ENCODE measurements at regions not wholly inside any gene's neighbourhood (a gene's known extent, or its start where the extent isn't known, plus 50 kb on each side); places are given as distances from the start of the nearest gene placed in this dataset.
"Not testable (repeated sequence)": the region's sequence is repeated elsewhere in the genome, so short reads cannot be mapped to it uniquely, and the experiment has no call there.

DNA sequence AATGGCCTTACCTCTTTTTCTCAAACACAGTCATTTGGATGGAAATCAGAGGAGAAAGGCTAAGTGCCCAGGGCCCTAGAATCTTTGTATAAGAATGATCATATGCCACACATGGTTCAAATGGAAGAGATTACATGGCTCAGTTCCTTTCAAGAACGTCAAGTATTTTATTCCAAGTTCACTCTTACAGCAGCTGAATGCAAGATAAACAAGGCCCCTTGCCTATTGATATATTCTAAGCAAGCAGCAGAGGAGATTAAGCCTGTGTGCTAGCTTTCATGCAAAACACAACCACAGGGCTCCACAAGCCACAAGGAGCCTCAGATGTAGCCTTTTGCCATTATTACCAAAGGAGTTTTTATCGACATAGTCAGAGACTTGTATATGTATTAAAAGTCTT is 55.3 kb upstream of the SLCO6A1 start:
- no peak overlapping the region for H3K4me3 Mint-ChIP-seq
- H3K4me1 Mint-ChIP-seq, result no peaks in the 10 kb centered on the region
- no peak for DNase-seq (ENCODE audit: low spot score in 2 of 2)
- peaks cover 2% of the 10 kb centered on the region for H3K9me3 Mint-ChIP-seq
- H3K27me3 Mint-ChIP-seq, result peaks cover 2% of the 10 kb centered on the region
- H3K27ac Mint-ChIP-seq, result no peak overlapping the region
- H3K36me3 Mint-ChIP-seq, result no peaks in the 10 kb centered on the region
- no peak for ATAC-seq (ENCODE audit: low read depth)

DNA sequence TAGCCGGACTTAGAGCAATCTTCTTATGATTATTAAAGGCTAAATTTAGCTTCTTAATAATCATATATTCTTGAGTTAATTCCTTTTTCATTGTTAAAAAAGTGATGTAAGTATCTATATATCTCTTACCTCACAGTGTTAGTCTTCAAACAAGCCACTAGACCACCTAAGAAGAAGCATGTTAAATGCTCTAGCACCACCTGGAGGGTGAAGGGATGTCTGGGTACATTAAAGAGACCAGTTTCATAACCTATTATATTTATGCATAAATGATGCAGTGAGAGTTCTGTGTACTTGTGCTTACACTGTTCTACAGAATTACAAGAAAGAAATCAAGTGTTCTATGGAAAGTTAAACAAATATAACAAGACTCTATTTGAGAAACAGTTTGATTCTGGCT is 55.9 kb upstream of the SLCO6A1 start:
- Mint-ChIP-seq H3K27me3 (peaks cover 2% of the 10 kb centered on the region), H3K27ac (no peak overlapping the region), H3K4me3 (no peak overlapping the region), H3K36me3 (no peaks in the 10 kb centered on the region), H3K9me3 (peaks cover 3% of the 10 kb centered on the region), H3K4me1 (no peaks in the 10 kb centered on the region)
- ATAC-seq (ENCODE audit: low read depth) (no peak), DNase-seq (ENCODE audit: low spot score in 2 of 2) (no peak)

DNA sequence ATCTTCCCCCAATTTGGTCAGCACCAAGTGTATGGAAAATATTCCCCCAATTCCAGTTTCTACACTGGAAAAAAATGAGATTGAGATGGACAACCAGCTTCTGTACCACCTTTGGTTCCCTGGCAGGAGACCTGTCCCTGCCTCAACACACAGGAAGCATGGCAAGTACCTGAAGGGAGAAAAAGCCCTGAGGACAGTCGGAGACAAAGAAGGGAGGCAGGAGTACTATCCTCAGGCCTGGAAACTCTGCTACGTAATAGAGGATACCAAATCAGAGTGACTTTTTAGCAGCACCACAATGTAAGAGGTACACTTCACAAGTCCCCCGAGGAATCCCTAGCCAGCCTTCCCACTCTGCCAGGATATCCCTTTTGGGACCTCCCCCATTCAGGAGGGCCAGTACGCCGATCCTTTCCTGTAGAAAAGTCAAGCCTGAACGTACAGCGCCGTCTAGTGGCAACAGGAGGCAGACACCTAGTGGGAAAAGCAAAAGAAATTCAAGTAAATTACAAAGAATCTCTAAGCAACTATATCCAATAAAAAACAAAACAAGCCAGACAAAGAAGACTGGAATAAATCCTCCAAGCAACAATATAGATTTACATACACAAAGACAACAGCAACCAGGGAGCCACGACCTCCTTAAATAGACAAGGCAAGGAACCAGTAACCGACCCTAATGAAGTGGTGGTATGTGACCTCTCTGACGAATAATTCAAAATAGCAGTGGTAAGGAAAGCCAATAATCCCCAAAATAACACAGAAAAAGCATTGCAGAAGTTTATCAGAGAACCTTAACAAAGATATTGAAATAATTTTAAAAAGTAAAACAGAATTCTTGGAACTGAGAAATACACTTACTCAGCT is 63.3 kb upstream of the SLCO6A1 start:
- no peaks in the 10 kb centered on the region for H3K27me3 Mint-ChIP-seq
- DNase-seq (ENCODE audit: low spot score in 2 of 2), result no peak
- H3K4me1 Mint-ChIP-seq, result no peaks in the 10 kb centered on the region
- no peak for ATAC-seq (ENCODE audit: low read depth)
- H3K4me3 Mint-ChIP-seq, result no peak overlapping the region
- H3K36me3 Mint-ChIP-seq, result no peaks in the 10 kb centered on the region
- peaks cover 11% of the 10 kb centered on the region for H3K9me3 Mint-ChIP-seq
- H3K27ac Mint-ChIP-seq, result no peak overlapping the region

DNA sequence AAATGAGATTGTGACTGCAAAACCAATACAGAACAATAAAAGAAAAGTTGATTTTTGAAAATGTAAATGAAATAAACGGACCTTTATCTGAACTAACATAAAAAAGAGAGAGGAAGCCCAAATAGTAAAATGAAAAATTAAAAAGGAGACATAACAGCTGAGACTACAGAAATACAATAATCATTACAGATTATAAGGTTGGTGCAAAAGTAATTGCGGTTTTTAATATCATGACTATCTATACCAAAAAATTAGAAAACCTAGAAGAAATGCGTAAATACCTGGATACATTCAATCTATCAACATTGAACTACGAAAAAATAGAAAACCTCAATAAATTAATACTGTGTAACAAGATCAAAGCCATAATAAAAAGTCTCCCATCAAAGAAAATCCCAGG is 71.9 kb upstream of the SLCO6A1 start:
- ATAC-seq (ENCODE audit: low read depth), result no peak

DNA sequence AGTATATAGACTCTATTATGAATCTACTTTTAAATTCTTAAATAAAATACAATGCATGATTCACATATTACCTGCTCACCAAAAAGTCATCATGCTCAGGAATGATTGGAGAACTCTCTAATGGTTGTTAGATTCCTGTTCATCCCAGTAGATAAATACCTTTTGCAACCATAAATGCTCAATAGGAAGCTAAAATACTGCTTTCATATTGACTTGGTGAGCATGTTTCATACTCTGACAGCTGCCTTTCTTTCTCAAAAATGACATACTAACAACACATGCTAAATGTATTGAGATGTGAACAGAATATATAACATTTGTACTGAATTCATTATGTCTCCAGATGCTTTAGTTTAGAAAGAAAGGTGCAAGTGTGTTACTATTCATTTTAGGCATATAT is 79.6 kb upstream of the SLCO6A1 start:
- no peak overlapping the region for H3K27ac Mint-ChIP-seq
- no peaks in the 10 kb centered on the region for H3K9me3 Mint-ChIP-seq
- no peak for DNase-seq (ENCODE audit: low spot score in 2 of 2)
- no peak for ATAC-seq (ENCODE audit: low read depth)
- H3K4me1 Mint-ChIP-seq, result peaks cover 2% of the 10 kb centered on the region
- H3K27me3 Mint-ChIP-seq, result no peaks in the 10 kb centered on the region
- H3K36me3 Mint-ChIP-seq, result no peaks in the 10 kb centered on the region
- no peak overlapping the region for H3K4me3 Mint-ChIP-seq

More for the DNA sequence above, 71.9 kb upstream of the SLCO6A1 start:
- Mint-ChIP-seq H3K27ac (no peak overlapping the region), H3K27me3 (peaks cover 2% of the 10 kb centered on the region), H3K4me1 (peaks cover 2% of the 10 kb centered on the region), H3K9me3 (peaks cover 3% of the 10 kb centered on the region), H3K4me3 (no peak overlapping the region), H3K36me3 (no peaks in the 10 kb centered on the region)
- no peak for DNase-seq (ENCODE audit: low spot score in 2 of 2)

DNA sequence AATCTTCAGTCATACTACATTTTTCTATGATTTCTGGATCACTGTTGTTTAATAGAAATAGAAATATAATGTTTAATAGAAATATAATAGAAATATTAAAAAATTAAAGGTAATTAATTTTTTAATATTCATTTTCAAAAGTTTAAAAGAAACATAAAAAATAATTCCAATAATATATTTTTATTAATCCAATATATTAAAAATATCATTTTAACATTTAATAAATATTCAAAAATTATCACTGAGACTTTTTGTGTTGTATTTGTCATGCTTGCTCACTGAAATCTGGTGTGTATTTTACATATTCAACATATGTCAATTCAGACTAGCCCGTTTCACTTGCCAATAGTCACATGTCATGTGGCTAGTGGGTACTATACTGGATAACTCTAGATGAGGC is 80.6 kb upstream of the SLCO6A1 start:
- Mint-ChIP-seq H3K4me3 (no peak overlapping the region), H3K36me3 (no peaks in the 10 kb centered on the region), H3K9me3 (no peaks in the 10 kb centered on the region), H3K27me3 (no peaks in the 10 kb centered on the region), H3K4me1 (peaks cover 2% of the 10 kb centered on the region), H3K27ac (no peak overlapping the region)
- DNase-seq (ENCODE audit: low spot score in 2 of 2), result no peak
- no peak for ATAC-seq (ENCODE audit: low read depth)

DNA sequence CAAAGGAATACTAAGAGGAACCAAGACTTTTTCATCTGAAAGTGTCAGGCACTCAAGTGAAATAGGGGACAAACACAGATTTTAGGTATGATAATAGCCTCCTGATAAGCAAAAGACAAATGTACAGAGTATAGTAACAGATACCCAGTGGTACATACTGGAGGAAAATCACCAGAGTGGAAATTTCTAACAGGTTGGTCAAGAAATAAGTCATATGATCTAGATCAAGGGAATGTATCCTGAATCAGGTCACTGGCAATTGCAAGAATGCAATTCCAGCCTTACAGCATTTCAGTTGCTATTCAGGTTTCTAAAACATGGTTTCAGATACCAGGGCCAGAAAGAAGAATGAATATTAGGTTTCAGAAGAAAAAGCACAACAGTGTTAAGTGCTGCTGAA is 82.2 kb upstream of the SLCO6A1 start:
- H3K9me3 Mint-ChIP-seq, result no peaks in the 10 kb centered on the region
- DNase-seq (ENCODE audit: low spot score in 2 of 2), result no peak
- H3K27me3 Mint-ChIP-seq, result no peaks in the 10 kb centered on the region
- no peak overlapping the region for H3K4me3 Mint-ChIP-seq
- H3K4me1 Mint-ChIP-seq, result no peaks in the 10 kb centered on the region
- no peak for ATAC-seq (ENCODE audit: low read depth)
- no peaks in the 10 kb centered on the region for H3K36me3 Mint-ChIP-seq
- H3K27ac Mint-ChIP-seq, result no peak overlapping the region

DNA sequence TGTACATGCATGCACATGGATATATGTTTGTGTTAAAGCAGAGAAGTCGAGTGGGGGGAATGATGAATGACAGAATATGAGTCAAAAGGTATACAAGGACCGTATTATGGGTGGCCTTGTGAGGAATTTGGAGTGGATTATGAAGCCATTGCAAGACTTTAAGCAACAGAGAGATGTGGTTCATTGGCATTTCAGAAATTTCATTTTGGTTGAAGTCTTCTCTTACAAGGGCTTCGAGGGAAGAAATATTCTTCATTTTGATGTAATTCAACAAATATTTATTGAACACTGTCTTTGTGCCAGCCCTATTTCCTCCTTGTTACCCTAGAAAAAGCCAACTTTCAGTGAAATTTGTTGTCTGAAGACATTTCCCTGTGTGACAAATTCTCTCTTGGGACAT is 83.9 kb upstream of the SLCO6A1 start:
- no peaks in the 10 kb centered on the region for H3K9me3 Mint-ChIP-seq
- no peaks in the 10 kb centered on the region for H3K4me1 Mint-ChIP-seq
- DNase-seq (ENCODE audit: low spot score in 2 of 2) (no peak), ATAC-seq (ENCODE audit: low read depth) (no peak)
- no peak overlapping the region for H3K4me3 Mint-ChIP-seq
- H3K27me3 Mint-ChIP-seq, result no peaks in the 10 kb centered on the region
- H3K36me3 Mint-ChIP-seq, result no peaks in the 10 kb centered on the region
- H3K27ac Mint-ChIP-seq, result no peak overlapping the region

DNA sequence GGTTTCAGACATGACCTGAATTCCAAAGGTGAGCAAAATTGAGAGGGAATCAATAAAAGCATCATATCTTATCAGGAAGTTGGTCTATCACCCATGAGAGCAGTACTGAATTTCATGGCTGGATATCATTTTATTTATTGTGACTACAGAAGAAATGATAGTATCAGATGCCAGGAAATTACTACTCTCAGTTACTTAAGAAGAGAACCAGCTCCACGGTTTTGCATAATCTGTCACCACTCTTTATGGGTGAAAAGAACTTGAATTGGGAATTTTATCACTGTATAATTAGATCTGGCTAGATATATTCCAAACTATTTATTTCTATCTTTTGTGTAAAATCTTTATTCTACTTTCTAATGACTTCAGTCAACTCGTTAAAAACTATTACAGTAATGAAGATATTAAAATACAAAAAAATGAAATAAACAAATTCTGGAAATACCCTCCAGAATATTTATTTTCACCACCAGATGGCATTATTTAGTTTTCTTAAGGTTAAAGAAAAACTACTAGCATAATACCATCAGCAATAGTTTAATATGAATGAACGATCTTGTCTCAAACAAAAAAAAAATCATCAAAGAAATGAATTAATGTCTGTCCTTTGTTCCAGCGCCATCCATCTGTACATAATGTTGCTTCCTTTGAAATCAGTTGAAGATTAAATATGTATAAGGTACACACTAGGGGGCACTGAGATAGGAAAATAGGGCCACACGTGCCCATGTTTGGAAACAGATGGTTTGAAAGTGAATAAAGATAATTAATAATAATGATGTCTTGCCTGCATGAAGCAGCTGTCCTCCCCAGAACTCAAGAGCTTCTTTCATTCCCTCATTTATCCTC is 84.7 kb upstream of the SLCO6A1 start:
- Mint-ChIP-seq H3K36me3 (no peaks in the 10 kb centered on the region), H3K4me1 (no peaks in the 10 kb centered on the region), H3K4me3 (no peak overlapping the region), H3K9me3 (no peaks in the 10 kb centered on the region), H3K27me3 (peaks cover 3% of the 10 kb centered on the region), H3K27ac (no peak overlapping the region)
- ATAC-seq (ENCODE audit: low read depth) (no peak), DNase-seq (ENCODE audit: low spot score in 2 of 2) (no peak)

DNA sequence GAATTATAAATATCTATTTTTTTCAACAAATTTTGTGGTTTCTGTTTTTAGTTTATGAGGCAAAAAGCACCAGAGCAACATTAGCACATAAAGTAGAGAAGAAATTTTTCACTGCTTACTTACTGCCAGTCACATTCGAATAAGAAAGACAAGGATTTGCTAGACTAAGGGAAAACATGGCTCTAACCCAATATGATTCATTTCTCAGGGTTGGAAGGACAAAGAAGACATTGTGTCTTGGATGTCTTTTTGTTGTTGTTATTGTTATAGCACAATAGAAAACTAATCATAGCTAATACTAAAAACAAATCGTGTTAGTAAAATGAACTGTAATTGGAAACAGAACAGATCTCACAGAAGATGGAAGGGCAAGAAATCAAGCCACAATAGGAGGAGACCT is 90.9 kb upstream of the SLCO6A1 start:
- no peaks in the 10 kb centered on the region for H3K36me3 Mint-ChIP-seq
- peaks cover 5% of the 10 kb centered on the region for H3K27me3 Mint-ChIP-seq
- no peak for DNase-seq (ENCODE audit: low spot score in 2 of 2)
- ATAC-seq (ENCODE audit: low read depth), result no peak
- peaks cover 1% of the 10 kb centered on the region for H3K9me3 Mint-ChIP-seq
- no peak overlapping the region for H3K4me3 Mint-ChIP-seq
- no peak overlapping the region for H3K27ac Mint-ChIP-seq
- no peaks in the 10 kb centered on the region for H3K4me1 Mint-ChIP-seq

DNA sequence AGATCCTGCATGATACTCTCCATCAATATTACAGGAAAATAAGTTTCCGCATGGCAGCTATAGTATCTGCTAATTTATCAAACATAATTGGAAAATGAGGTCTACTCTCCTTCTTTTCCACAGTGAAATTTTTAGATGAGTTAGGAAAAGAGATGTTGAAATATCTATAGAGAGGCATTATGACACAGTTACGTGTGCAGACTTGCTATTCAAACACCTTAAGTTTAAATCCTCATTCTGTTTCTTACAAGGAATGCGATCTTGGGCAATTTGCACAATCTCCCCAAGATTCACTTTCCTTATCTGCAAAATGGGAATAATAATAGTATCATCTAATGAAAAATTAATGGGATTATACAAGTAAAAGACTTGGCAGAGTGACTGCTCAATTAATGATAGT is 91.7 kb upstream of the SLCO6A1 start:
- peaks cover 5% of the 10 kb centered on the region for H3K27me3 Mint-ChIP-seq
- ATAC-seq (ENCODE audit: low read depth), result no peak
- no peak for DNase-seq (ENCODE audit: low spot score in 2 of 2)
- peaks cover 1% of the 10 kb centered on the region for H3K9me3 Mint-ChIP-seq
- H3K4me1 Mint-ChIP-seq, result no peaks in the 10 kb centered on the region
- no peak overlapping the region for H3K27ac Mint-ChIP-seq
- no peaks in the 10 kb centered on the region for H3K36me3 Mint-ChIP-seq
- H3K4me3 Mint-ChIP-seq, result no peak overlapping the region

DNA sequence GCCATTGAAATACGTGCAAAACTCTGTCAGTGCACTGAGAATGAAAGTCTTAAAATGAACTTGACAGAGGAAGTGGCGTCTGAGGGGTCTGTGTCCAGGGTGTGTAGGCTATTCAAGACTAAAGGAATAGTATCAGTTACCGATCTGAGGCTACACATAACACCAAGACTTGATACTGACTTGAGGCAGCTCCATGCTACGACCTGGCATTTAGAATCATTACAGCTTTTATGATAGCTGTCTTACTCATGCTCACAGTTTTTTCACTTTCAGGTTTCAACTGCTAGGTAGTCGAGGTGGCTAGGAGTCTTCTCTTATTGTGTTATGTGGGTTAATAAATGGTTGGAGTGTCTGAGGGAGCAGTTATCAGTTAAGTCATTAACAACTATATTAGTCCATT is 92.8 kb upstream of the SLCO6A1 start:
- Mint-ChIP-seq H3K4me3 (no peak overlapping the region), H3K27me3 (peaks cover 5% of the 10 kb centered on the region), H3K36me3 (no peaks in the 10 kb centered on the region), H3K9me3 (peaks cover 1% of the 10 kb centered on the region), H3K4me1 (no peaks in the 10 kb centered on the region), H3K27ac (no peak overlapping the region)
- ATAC-seq (ENCODE audit: low read depth) (no peak), DNase-seq (ENCODE audit: low spot score in 2 of 2) (no peak)

DNA sequence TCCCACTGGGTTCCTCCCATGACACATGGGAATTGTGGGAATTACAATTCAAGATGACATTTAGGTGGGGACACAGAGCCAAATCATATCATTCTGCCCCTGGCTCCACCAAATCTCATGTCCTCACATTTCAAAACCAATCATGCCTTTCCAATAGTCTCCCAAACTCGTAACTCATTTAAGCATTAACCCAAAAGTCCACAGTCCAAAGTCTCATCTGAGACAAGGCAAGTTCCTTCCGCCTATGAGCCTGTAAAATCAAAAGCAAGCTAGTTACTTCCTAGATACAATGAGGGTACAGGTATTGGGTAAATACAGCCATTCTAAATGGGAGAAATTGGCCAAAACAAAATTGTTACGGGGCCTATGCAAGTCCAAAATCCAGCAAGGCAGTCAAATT is 93.8 kb upstream of the SLCO6A1 start:
- H3K4me3 Mint-ChIP-seq; H3K36me3 Mint-ChIP-seq; H3K9me3 Mint-ChIP-seq; H3K27ac Mint-ChIP-seq; H3K27me3 Mint-ChIP-seq; ATAC-seq (ENCODE audit: low read depth); DNase-seq (ENCODE audit: low spot score in 2 of 2); H3K4me1 Mint-ChIP-seq: not testable (repeated sequence)

DNA sequence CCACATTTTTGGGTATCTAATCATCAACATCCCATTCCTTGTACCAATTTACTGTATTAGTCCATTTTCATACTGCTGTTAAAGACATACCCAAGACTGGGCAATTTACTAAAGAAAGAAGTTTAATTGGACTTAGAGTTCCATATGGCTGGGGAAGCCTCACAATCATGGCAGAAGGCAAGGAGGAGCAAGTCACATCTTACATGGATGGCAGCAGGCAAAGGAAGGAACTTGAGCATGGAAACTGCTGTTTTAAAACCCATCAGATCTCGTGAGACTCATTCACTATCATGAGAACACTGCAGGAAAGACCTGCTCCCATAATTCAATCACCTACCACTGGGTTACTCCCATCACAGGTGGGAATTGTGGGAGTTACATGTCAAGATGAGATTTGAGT is 95.4 kb upstream of the SLCO6A1 start:
- Mint-ChIP-seq H3K27ac (no peak overlapping the region), H3K9me3 (peaks cover 1% of the 10 kb centered on the region), H3K4me1 (no peaks in the 10 kb centered on the region), H3K27me3 (peaks cover 2% of the 10 kb centered on the region), H3K36me3 (no peaks in the 10 kb centered on the region), H3K4me3 (no peak overlapping the region)
- DNase-seq (ENCODE audit: low spot score in 2 of 2), result no peak
- no peak for ATAC-seq (ENCODE audit: low read depth)
